LNCaP clone FGC (cell line): ENCODE measurements at regions not wholly inside any gene's neighbourhood (a gene's known extent, or its start where the extent isn't known, plus 50 kb on each side); places are given as distances from the start of the nearest gene placed in this dataset.
A peak's percentile ranks its signal among the peaks of the same experiment; 100 is the strongest.
"Not testable (repeated sequence)": the region's sequence is repeated elsewhere in the genome, so short reads cannot be mapped to it uniquely, and the experiment has no call there.

Experiments
- DNase-seq: peaks from one replicate; pipeline ENCODE4 v3.0.0-alpha.2; 2011; ENCODE audit warnings: low read depth
- H3K4me3 ChIP-seq: 2 replicates; pipeline ENCODE4 v1.5.1; 2011; ENCODE audit warnings: mild to moderate bottlenecking, low read depth, low read length, control low read depth
- TF ChIP-seq, protein P1 (sequence below): IDR thresholded peaks from 2 replicates; pipeline ENCODE4 v1.5.1; 2012; ENCODE audit warnings: mild to moderate bottlenecking; ENCODE audit not compliant: control insufficient read depth, insufficient read depth; ENCODE audit errors: extremely low read depth

- DNase-seq, result no peak
- TF ChIP-seq, protein P1, sequence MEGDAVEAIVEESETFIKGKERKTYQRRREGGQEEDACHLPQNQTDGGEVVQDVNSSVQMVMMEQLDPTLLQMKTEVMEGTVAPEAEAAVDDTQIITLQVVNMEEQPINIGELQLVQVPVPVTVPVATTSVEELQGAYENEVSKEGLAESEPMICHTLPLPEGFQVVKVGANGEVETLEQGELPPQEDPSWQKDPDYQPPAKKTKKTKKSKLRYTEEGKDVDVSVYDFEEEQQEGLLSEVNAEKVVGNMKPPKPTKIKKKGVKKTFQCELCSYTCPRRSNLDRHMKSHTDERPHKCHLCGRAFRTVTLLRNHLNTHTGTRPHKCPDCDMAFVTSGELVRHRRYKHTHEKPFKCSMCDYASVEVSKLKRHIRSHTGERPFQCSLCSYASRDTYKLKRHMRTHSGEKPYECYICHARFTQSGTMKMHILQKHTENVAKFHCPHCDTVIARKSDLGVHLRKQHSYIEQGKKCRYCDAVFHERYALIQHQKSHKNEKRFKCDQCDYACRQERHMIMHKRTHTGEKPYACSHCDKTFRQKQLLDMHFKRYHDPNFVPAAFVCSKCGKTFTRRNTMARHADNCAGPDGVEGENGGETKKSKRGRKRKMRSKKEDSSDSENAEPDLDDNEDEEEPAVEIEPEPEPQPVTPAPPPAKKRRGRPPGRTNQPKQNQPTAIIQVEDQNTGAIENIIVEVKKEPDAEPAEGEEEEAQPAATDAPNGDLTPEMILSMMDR, result no peak
- H3K4me3 ChIP-seq, result no peak overlapping the region
These were observed 70.4 kb upstream of the GPR158 start for GRCh38 chr10:25104441-25104840.

DNA sequence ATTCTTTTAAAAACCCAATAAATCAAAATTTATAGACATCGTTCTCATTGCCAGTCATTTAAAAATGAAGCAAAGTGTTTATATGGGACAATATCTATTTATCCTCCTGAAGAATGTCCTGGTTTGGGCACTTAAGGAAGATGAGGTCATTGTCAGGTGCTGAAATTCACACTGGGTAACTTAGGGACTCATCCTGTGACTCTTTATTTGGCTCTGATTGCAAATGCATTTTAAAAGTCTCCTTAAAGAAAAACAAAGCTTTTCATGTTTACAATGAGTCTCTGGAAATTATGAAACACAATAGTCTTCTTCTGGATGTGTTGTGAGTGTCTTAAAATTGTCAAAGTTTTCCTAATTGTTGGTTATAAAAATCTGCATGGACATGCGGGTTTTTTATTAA lies 69.5 kb upstream of the GPR158 start:
- peak; percentile 68 for DNase-seq
- TF ChIP-seq, protein P1, result no peak
- H3K4me3 ChIP-seq, result no peak overlapping the region

DNA sequence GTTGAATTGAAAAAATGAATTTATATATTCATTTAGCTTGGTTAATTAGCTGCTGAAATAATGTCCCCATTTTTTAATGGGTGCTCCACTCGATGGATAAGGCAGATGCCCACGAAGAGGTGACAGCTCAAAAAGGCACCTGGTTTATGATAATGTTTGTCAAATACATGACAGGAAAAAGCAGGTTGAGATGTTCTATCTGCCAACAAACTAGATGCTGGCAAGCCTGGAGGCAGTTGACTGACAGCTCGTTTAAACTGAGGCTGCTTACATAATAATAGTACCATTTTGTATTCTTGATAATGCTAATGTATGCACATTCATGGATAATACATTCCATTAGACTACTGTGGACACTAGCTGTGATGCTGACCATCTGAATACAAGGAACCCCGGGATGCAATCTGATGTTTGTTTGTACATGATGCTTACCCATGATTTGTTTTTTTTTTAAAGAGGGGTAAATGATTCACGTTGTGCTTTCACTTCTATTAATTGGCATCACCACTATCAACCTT lies 69.0 kb upstream of the GPR158 start:
- no peak overlapping the region for H3K4me3 ChIP-seq
- peak; percentile 27 for DNase-seq
- TF ChIP-seq, protein P1, result no peak

DNA sequence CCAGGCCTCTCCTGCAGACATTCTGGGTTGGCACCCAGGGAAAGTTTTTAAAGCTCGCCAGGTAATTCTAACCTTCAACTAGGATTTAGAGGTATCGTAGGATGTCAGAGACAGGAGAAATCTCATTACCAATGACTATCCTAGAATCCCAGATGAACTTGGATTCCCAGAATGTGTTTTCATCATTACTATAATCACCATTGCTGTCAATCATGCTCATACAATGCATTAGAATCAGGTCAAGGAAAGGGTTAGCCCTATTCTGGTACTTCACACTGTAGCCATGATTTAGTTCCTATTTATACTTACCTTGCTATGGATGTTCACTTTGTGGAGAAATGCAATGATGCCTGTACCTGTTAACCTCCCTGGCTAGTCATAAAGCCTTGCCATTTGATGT lies 67.0 kb upstream of the GPR158 start:
- H3K4me3 ChIP-seq, result no peak overlapping the region
- no peak for DNase-seq
- TF ChIP-seq, protein P1, result no peak

GRCh38 chr10:25109896-25110295 lies 64.9 kb upstream of the GPR158 start:
- H3K4me3 ChIP-seq, DNase-seq: not testable (repeated sequence)

DNA sequence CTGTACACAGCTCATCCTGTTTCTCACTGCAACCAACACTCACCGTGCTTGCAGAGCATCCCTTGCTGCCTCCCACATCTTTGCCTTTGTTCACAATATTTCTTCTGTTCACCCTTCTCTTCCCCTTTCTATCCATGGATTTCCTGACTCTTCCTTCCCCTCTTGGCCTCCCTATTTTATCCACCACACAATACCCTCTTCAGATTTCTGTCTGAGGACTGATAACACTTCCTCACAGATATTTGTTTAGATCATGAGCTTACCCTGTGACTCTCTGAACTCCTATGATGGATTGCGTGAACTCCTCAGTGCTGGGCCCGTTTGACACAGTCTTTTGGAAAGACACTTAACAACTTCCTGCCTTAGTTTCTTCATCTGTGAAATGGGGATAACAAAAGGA lies 62.8 kb upstream of the GPR158 start:
- H3K4me3 ChIP-seq, result no peak overlapping the region
- no peak for DNase-seq
- TF ChIP-seq, protein P1, result no peak

- peak; percentile 70 for DNase-seq
- H3K4me3 ChIP-seq, result no peak overlapping the region
- TF ChIP-seq, protein P1, result peak; percentile 95
These were observed 61.4 kb upstream of the GPR158 start for GRCh38 chr10:25113191-25114035.
